H9 (cell line): ENCODE measurements at regions not wholly inside any gene's neighbourhood (a gene's known extent, or its start where the extent isn't known, plus 50 kb on each side); places are given as distances from the start of the nearest gene placed in this dataset.

ENCODE experiments used
- DNase-seq: peaks from one replicate; pipeline ENCODE4 v3.0.0-alpha.2; 2017
- H2AFZ ChIP-seq: one replicate; pipeline ENCODE4 v1.6.1; 2013; ENCODE audit warnings: mild to moderate bottlenecking, low read length, control low read depth, moderate library complexity
- H2AK5ac ChIP-seq: 2 replicates; pipeline ENCODE4 v1.6.1; 2013; ENCODE audit warnings: low read length, control low read depth, mixed read lengths; ENCODE audit not compliant: insufficient read length
- H2BK120ac ChIP-seq: one replicate; pipeline ENCODE4 v1.6.1; 2013; ENCODE audit warnings: low read depth, mild to moderate bottlenecking, low read length, control low read depth, inconsistent platforms; ENCODE audit not compliant: poor library complexity, severe bottlenecking
- H2BK12ac ChIP-seq: 2 replicates; pipeline ENCODE4 v1.6.1; 2013; ENCODE audit warnings: low read length, control low read depth, mixed read lengths, low read depth; ENCODE audit not compliant: insufficient read length
- H2BK15ac ChIP-seq: 2 replicates; pipeline ENCODE4 v1.6.1; 2013; ENCODE audit warnings: low read depth, low read length, control low read depth
- H2BK20ac ChIP-seq: one replicate; pipeline ENCODE4 v1.6.1; 2013; ENCODE audit warnings: low read depth, mild to moderate bottlenecking, low read length, control low read depth, inconsistent platforms; ENCODE audit not compliant: poor library complexity, severe bottlenecking
- H2BK5ac ChIP-seq: 2 replicates; pipeline ENCODE4 v1.6.1; 2013; ENCODE audit warnings: low read length, control low read depth, mixed read lengths; ENCODE audit not compliant: insufficient read length
- H3K14ac ChIP-seq: 2 replicates; pipeline ENCODE4 v1.6.1; 2013; ENCODE audit warnings: low read length, control low read depth; ENCODE audit not compliant: insufficient read depth
- H3K18ac ChIP-seq: 2 replicates; pipeline ENCODE4 v1.6.1; 2013; ENCODE audit warnings: low read depth, mild to moderate bottlenecking, mixed read lengths, low read length, control low read depth; ENCODE audit not compliant: insufficient read length
- H3K23ac ChIP-seq: 2 replicates; pipeline ENCODE4 v1.6.1; 2013; ENCODE audit warnings: low read length, control low read depth, mixed read lengths, low read depth; ENCODE audit not compliant: insufficient read length
- H3K23me2 ChIP-seq: 2 replicates; pipeline ENCODE4 v1.6.1; 2013; ENCODE audit warnings: low read depth, mild to moderate bottlenecking, mixed read lengths, low read length, control low read depth; ENCODE audit not compliant: insufficient read length, poor library complexity, severe bottlenecking
- H3K27ac ChIP-seq: 2 replicates; pipeline ENCODE4 v1.5.1; 2013; ENCODE audit warnings: low read length, control low read depth, mixed read lengths, low read depth; ENCODE audit not compliant: insufficient read length
- H3K27me3 ChIP-seq: 2 replicates; pipeline ENCODE4 v1.6.1; 2013; ENCODE audit warnings: low read length, control low read depth, inconsistent platforms; ENCODE audit not compliant: insufficient read depth
- H3K4ac ChIP-seq: 2 replicates; pipeline ENCODE4 v1.6.1; 2013; ENCODE audit warnings: low read depth, mild to moderate bottlenecking, control low read depth, inconsistent platforms, low read length, moderate library complexity
- H3K4me1 ChIP-seq: 2 replicates; pipeline ENCODE4 v1.6.1; 2013; ENCODE audit warnings: low read length, control low read depth, inconsistent platforms; ENCODE audit not compliant: insufficient read depth
- H3K4me2 ChIP-seq: 2 replicates; pipeline ENCODE4 v1.6.1; 2013; ENCODE audit warnings: low read length, control low read depth, mixed read lengths; ENCODE audit not compliant: insufficient read length, insufficient read depth
- H3K56ac ChIP-seq: 2 replicates; pipeline ENCODE4 v1.6.1; 2013; ENCODE audit warnings: low read depth, mild to moderate bottlenecking, mixed read lengths, low read length, control low read depth; ENCODE audit not compliant: insufficient read length
- H3K79me1 ChIP-seq: 2 replicates; pipeline ENCODE4 v1.6.1; 2013; ENCODE audit warnings: low read depth, mild to moderate bottlenecking, moderate library complexity, low read length, control low read depth, inconsistent platforms; ENCODE audit not compliant: insufficient read depth, poor library complexity, severe bottlenecking
- H3K79me2 ChIP-seq: 2 replicates; pipeline ENCODE4 v1.6.1; 2013; ENCODE audit warnings: low read length, control low read depth, inconsistent platforms; ENCODE audit not compliant: insufficient read depth
- H3K9ac ChIP-seq: 2 replicates; pipeline ENCODE4 v1.6.1; 2013; ENCODE audit warnings: low read length, control low read depth, mixed read lengths; ENCODE audit not compliant: insufficient read length; ENCODE audit errors: extremely low read depth
- H3K9me3 ChIP-seq: one replicate; pipeline ENCODE4 v1.6.1; 2013; ENCODE audit warnings: low read depth, low read length, inconsistent platforms; ENCODE audit not compliant: control insufficient read depth
- H3T11ph ChIP-seq: one replicate; pipeline ENCODE4 v1.6.1; 2013; ENCODE audit warnings: mild to moderate bottlenecking, low read length, control low read depth, inconsistent platforms
- H4K20me1 ChIP-seq: one replicate; pipeline ENCODE4 v1.6.1; 2013; ENCODE audit not compliant: control insufficient read depth, insufficient read length, insufficient read depth
- H4K5ac ChIP-seq: 2 replicates; pipeline ENCODE4 v1.6.1; 2013; ENCODE audit warnings: low read depth, mild to moderate bottlenecking, mixed read lengths, low read length, control low read depth; ENCODE audit not compliant: insufficient read length
- H4K8ac ChIP-seq: replicated peaks from 2 replicates; pipeline ENCODE4 v1.6.1; 2013; ENCODE audit warnings: low read length, control low read depth, mixed read lengths, low read depth; ENCODE audit not compliant: insufficient read length
- H4K91ac ChIP-seq: 2 replicates; pipeline ENCODE4 v1.6.1; 2013; ENCODE audit warnings: low read depth, mild to moderate bottlenecking, moderate library complexity, mixed read lengths, low read length, control low read depth; ENCODE audit not compliant: insufficient read length
- H3K27ac Mint-ChIP-seq, 3 experiments: 2 replicates in 2 of 3; 3 replicates in 1 of 3; pipeline ENCODE4 v1.8.0; 2020 to 2021; ENCODE audit warnings: mixed read lengths in 3 of 3, mild to moderate bottlenecking in 1 of 3, moderate library complexity in 1 of 3
- H3K27me3 Mint-ChIP-seq: 2 replicates; pipeline ENCODE4 v1.8.0; 2021; ENCODE audit warnings: low read depth, mild to moderate bottlenecking, moderate library complexity, mixed read lengths
- H3K36me3 Mint-ChIP-seq, 3 experiments: 2 replicates in 2 of 3; 3 replicates in 1 of 3; pipeline ENCODE4 v1.8.0; 2020 to 2021; ENCODE audit warnings: low read depth in 3 of 3, mixed read lengths in 3 of 3; ENCODE audit not compliant: insufficient read depth in 1 of 3
- H3K4me1 Mint-ChIP-seq, 2 experiments: 2 replicates each; pipeline ENCODE4 v1.8.0; 2020; ENCODE audit warnings: mixed read lengths in 2 of 2
- H3K4me3 Mint-ChIP-seq, 2 experiments: 2 replicates in 1 of 2; 3 replicates in 1 of 2; pipeline ENCODE4 v1.8.0; 2020 to 2021; ENCODE audit warnings: mild to moderate bottlenecking in 2 of 2, mixed read lengths in 2 of 2, moderate library complexity in 1 of 2
- H3K9me3 Mint-ChIP-seq, 2 experiments: 2 replicates in 1 of 2; 3 replicates in 1 of 2; pipeline ENCODE4 v1.8.0; 2020; ENCODE audit warnings: mild to moderate bottlenecking in 2 of 2, mixed read lengths in 2 of 2, moderate library complexity in 1 of 2
- CTCF ChIP-seq: fragments of 200-600 bp; sonication (generic); conservative IDR thresholded peaks from 3 replicates; pipeline ENCODE4 v1.8.0; 2021; ENCODE audit warnings: antibody characterized with exemption, mild to moderate bottlenecking
- WGBS: extraction: QIAGEN DNeasy Blood & Tissue Kit; methylation state at CpG from one replicate; pipeline ENCODE4 v1.1.7; 2013; ENCODE audit warnings: missing lambda C conversion rate, low lambda C conversion rate, mixed read lengths; ENCODE audit not compliant: insufficient read length; ENCODE audit errors: extremely low coverage; 5-methylcytosine and 5-hydroxymethylcytosine counted together

DNA sequence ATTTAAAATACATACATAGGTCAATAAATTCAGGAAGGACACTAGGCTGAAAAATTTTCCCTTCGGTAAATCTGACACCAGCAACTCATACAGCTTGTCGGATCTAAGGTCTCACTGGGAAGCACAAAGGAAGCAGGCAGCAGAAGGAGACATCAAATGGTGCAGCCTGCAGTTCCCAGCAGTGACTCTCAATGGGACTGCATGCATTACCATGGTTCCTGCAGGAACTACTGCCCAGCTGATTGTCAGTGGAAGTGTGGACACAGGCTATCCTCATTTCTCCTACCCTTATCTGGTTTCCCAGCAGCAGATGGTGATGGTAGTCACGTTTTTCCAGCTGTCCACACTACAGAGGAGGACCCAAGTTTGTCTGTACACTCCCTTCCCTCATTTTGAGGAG lies 113.3 kb downstream of the PPP1R2C start:
- no peaks in the 10 kb centered on the region for H3K23me2 ChIP-seq
- no peaks in the 10 kb centered on the region for H3K79me2 ChIP-seq
- no peak overlapping the region for H2BK120ac ChIP-seq
- H3K4me1 ChIP-seq: no peaks in the 10 kb centered on the region
- H2AFZ ChIP-seq: no peak overlapping the region
- H3K9me3 ChIP-seq: no peaks in the 10 kb centered on the region
- no peak overlapping the region for H4K8ac ChIP-seq
- no peak overlapping the region for H4K91ac ChIP-seq
- H3K4me2 ChIP-seq: no peak overlapping the region
- no peaks in the 10 kb centered on the region for H3K79me1 ChIP-seq
- H2BK12ac ChIP-seq: no peak overlapping the region
- H2BK20ac ChIP-seq: no peak overlapping the region
- TF ChIP-seq CTCF: no peak
- Mint-ChIP-seq H3K9me3 (peaks cover 41 to 55% of the 10 kb centered on the region in 2 experiments), H3K27ac (no peak overlapping the region), H3K36me3 (peaks cover 7 to 63% (median 20%) of the 10 kb centered on the region in 3 experiments; a peak in 6 of 7 replicates), H3K4me3 (no peak overlapping the region), H3K27me3 (no peaks in the 10 kb centered on the region), H3K4me1 (peaks cover 4 to 7% of the 10 kb centered on the region in 2 experiments)
- no peak overlapping the region for H3T11ph ChIP-seq
- no peak overlapping the region for H2BK5ac ChIP-seq
- no peak overlapping the region for H3K23ac ChIP-seq
- no peak overlapping the region for H3K27ac ChIP-seq
- no peak for DNase-seq
- no peaks in the 10 kb centered on the region for H3K27me3 ChIP-seq
- H4K20me1 ChIP-seq: no peaks in the 10 kb centered on the region
- no peak overlapping the region for H3K56ac ChIP-seq
- no peak overlapping the region for H3K9ac ChIP-seq
- no CpG with 5 or more reads among the region's 3 CpGs for WGBS
- H3K14ac ChIP-seq: no peak overlapping the region
- H3K4ac ChIP-seq: no peak overlapping the region
- H2AK5ac ChIP-seq: no peak overlapping the region
- H4K5ac ChIP-seq: no peak overlapping the region
- no peak overlapping the region for H3K18ac ChIP-seq
- H2BK15ac ChIP-seq: no peak overlapping the region
